Ascending aorta (tissue), 2 donors: ENCODE measurements at regions not wholly inside any gene's neighbourhood (a gene's known extent, or its start where the extent isn't known, plus 50 kb on each side); places are given as distances from the start of the nearest gene placed in this dataset.
"Not testable (repeated sequence)": the region's sequence is repeated elsewhere in the genome, so short reads cannot be mapped to it uniquely, and the experiment has no call there.

Experiments used
- DNase-seq, 2 donors: peaks; one replicate each; pipeline ENCODE4 v3.0.0-alpha.2; 2019; ENCODE audit warnings: low spot score in 2 of 2
- H3K27ac ChIP-seq, 2 donors: fragments of 200-600 bp; sonication (generic); one replicate each; pipeline ENCODE4 v1.5.1; 2016 to 2017; ENCODE audit warnings: mild to moderate bottlenecking in 1 of 2
- H3K27me3 ChIP-seq: fragments of 200-600 bp; sonication (generic); one replicate; pipeline ENCODE4 v1.5.1; 2017
- H3K36me3 ChIP-seq, 2 donors: fragments of 200-600 bp; sonication (generic); one replicate each; pipeline ENCODE4 v1.5.1; 2016
- H3K4me1 ChIP-seq, 2 donors: fragments of 200-600 bp; sonication (generic); one replicate each; pipeline ENCODE4 v1.5.1; 2016 to 2017; ENCODE audit warnings: mild to moderate bottlenecking in 1 of 2
- H3K4me3 ChIP-seq, 2 donors: fragments of 200-600 bp; sonication (generic); one replicate each; pipeline ENCODE4 v1.5.1; 2016 to 2017; ENCODE audit warnings: mild to moderate bottlenecking in 1 of 2
- H3K9me3 ChIP-seq, 2 donors: fragments of 200-600 bp; sonication (generic); one replicate each; pipeline ENCODE4 v1.5.1; 2016
- intact Hi-C: fragments of 100-400 bp; cut with DNase I; formaldehyde crosslinking; loops from one replicate; pipeline ENCODE4 v1.15.1; 2023
- TF ChIP-seq, protein P1 (sequence below), 3 experiments: fragments of 200-600 bp in 2 of 3; fragments of 450-650 bp in 1 of 3; sonication (generic) in 2 of 3; IDR thresholded peaks; one replicate each; pipeline ENCODE4 v1.5.1; 2016 to 2019; ENCODE audit warnings: antibody characterized with exemption in 3 of 3, mild to moderate bottlenecking in 1 of 3, moderate library complexity in 1 of 3

- no peaks in the 10 kb centered on the region for H3K9me3 ChIP-seq
- H3K4me1 ChIP-seq: no peaks in the 10 kb centered on the region
- TF ChIP-seq, protein P1, sequence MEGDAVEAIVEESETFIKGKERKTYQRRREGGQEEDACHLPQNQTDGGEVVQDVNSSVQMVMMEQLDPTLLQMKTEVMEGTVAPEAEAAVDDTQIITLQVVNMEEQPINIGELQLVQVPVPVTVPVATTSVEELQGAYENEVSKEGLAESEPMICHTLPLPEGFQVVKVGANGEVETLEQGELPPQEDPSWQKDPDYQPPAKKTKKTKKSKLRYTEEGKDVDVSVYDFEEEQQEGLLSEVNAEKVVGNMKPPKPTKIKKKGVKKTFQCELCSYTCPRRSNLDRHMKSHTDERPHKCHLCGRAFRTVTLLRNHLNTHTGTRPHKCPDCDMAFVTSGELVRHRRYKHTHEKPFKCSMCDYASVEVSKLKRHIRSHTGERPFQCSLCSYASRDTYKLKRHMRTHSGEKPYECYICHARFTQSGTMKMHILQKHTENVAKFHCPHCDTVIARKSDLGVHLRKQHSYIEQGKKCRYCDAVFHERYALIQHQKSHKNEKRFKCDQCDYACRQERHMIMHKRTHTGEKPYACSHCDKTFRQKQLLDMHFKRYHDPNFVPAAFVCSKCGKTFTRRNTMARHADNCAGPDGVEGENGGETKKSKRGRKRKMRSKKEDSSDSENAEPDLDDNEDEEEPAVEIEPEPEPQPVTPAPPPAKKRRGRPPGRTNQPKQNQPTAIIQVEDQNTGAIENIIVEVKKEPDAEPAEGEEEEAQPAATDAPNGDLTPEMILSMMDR (IDR thresholded peaks at IDR 0.05): no peak
- H3K27ac ChIP-seq: no peak overlapping the region
- no peaks in the 10 kb centered on the region for H3K36me3 ChIP-seq
- no peak for DNase-seq
- H3K4me3 ChIP-seq: no peak overlapping the region
- H3K27me3 ChIP-seq: no peaks in the 10 kb centered on the region
- intact Hi-C loops: no loop called here
Observed at GRCh38 chr10:25828475-25828874, 105.6 kb upstream of the MYO3A start.

DNA sequence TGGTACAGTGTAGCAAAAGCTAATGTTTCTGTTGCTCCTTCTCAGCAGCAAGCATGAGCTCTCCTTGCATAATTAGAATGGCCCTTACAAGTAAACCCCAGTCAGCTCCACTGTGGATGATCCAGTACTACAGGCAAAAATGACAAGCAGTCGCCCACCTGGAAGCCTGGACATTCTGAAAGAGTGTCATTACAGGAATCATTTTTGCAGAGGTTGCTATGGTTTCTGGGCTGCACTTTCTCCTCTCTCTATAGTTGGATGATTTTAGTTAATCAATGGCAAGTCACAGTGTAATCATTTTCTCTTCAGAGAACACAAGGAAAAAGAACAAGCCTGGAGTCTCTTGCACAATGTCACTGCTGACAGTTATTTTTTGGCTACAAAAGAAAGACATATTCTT, 102.9 kb upstream of the MYO3A start:
- DNase-seq: no peak
- TF ChIP-seq, protein P1 (IDR thresholded peaks at IDR 0.05): no peak
- intact Hi-C loops: no loop called here
- Histone ChIP-seq H3K4me3 (no peak overlapping the region), H3K27ac (no peak overlapping the region), H3K36me3 (no peaks in the 10 kb centered on the region), H3K4me1 (no peaks in the 10 kb centered on the region), H3K27me3 (no peaks in the 10 kb centered on the region), H3K9me3 (no peaks in the 10 kb centered on the region)

GRCh38 chr10:25839683-25840082, 94.3 kb upstream of the MYO3A start:
- no peak overlapping the region for H3K4me3 ChIP-seq
- intact Hi-C loops: no loop called here
- TF ChIP-seq, protein P1 (IDR thresholded peaks at IDR 0.05): no peak
- H3K27me3 ChIP-seq: no peaks in the 10 kb centered on the region
- no peaks in the 10 kb centered on the region for H3K36me3 ChIP-seq
- no peaks in the 10 kb centered on the region for H3K9me3 ChIP-seq
- no peak for DNase-seq
- no peak overlapping the region for H3K27ac ChIP-seq
- H3K4me1 ChIP-seq: no peaks in the 10 kb centered on the region

DNA sequence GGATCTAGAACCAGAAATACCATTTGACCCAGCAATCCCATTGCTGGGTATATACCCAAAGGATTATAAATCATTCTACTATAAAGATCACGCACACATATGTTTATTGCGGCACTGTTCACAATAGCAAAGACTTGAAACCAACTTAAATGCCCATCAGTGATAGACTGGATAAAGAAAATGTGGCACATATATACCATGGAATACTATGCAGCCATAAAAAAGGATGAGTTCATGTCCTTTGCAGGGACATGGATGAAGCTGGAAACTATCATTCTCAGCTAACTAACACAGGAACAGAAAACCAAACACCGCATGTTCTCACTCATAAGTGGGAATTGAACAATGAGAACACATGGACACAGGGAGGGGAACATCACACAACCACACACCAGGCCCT, 93.2 kb upstream of the MYO3A start:
- H3K27me3 ChIP-seq, H3K4me1 ChIP-seq, H3K36me3 ChIP-seq, H3K27ac ChIP-seq, H3K9me3 ChIP-seq, DNase-seq, H3K4me3 ChIP-seq, intact Hi-C loops: not testable (repeated sequence)

- Histone ChIP-seq H3K27me3 (no peaks in the 10 kb centered on the region), H3K9me3 (no peaks in the 10 kb centered on the region), H3K4me3 (no peak overlapping the region), H3K36me3 (no peaks in the 10 kb centered on the region), H3K4me1 (no peaks in the 10 kb centered on the region), H3K27ac (no peak overlapping the region)
- TF ChIP-seq, protein P1 (IDR thresholded peaks at IDR 0.05): no peak
- DNase-seq: no peak
- intact Hi-C loops: no loop called here
Observed at GRCh38 chr10:25842146-25842545, 91.9 kb upstream of the MYO3A start.

DNA sequence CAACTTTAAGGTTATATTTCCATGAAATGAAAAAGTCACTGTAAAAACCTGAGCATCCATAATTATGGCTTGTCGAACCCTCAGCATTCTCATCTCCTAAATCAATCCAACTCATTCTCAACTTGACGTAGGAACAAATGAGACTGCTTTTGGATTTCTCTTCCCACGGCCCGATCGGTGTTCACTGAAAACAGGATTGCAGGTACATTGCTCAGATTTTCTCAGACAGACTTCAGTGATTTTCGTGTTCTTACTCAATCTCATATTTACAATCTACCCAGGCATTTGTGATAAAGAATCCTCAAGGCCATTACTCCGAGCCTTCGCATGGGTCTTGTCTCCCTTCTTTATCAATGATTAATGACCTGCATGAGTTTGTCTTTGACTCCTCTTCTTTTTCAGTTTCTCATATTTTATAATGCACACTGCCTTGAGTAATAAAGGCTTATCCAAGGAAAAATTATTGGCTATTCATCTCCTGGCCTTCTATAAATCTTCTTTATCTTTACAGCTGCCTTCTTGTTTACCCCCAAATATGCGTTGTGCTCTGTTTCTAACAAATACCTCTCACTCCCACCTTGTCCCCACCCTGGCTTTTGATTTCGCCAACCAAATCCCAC, 90.4 kb upstream of the MYO3A start:
- TF ChIP-seq, protein P1 (IDR thresholded peaks at IDR 0.05): no peak

DNA sequence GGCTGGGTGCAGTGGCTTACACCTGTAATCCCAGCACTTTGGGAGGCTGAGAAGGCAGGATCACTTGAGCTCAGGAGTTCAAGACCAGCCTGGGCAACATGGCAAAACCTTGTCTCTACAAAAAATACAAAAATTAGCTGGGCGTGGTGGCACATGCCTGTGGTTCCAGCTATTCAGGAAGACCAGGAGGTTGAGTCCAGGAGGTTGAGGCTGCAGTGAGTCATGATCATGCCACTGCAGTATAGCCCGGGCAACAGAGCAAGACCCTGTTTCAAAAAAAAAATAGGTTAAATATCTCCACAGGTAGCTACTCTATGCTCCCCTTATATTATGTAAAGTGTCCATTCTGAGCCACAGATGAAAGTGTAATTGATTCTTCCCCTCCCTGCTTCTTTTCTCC, 89.3 kb upstream of the MYO3A start:
- H3K36me3 ChIP-seq, H3K4me1 ChIP-seq, intact Hi-C loops, H3K27me3 ChIP-seq, DNase-seq, H3K27ac ChIP-seq, H3K4me3 ChIP-seq, H3K9me3 ChIP-seq: not testable (repeated sequence)

More for the DNA sequence above, 90.4 kb upstream of the MYO3A start:
- DNase-seq: no peak
- Histone ChIP-seq H3K27ac (no peak overlapping the region), H3K36me3 (no peaks in the 10 kb centered on the region), H3K27me3 (no peaks in the 10 kb centered on the region), H3K4me3 (no peak overlapping the region), H3K9me3 (no peaks in the 10 kb centered on the region), H3K4me1 (no peaks in the 10 kb centered on the region)
- intact Hi-C loops: no loop called here
